BLaER1 (cell line): ENCODE measurements at regions not wholly inside any gene's neighbourhood (a gene's known extent, or its start where the extent isn't known, plus 50 kb on each side); places are given as distances from the start of the nearest gene placed in this dataset.

Experiments
- H3K27ac ChIP-seq: shearing (Covaris generic); formaldehyde crosslinking; 2 replicates; pipeline ENCODE4 v1.8.1; 2022
- H3K27me3 ChIP-seq: shearing (Covaris generic); formaldehyde crosslinking; 2 replicates; pipeline ENCODE4 v1.8.1; 2022
- H3K36me3 ChIP-seq: shearing (Covaris generic); formaldehyde crosslinking; 2 replicates; pipeline ENCODE4 v1.8.1; 2022
- H3K4me1 ChIP-seq: shearing (Covaris generic); formaldehyde crosslinking; 2 replicates; pipeline ENCODE4 v1.8.1; 2022
- H3K4me2 ChIP-seq: shearing (Covaris generic); formaldehyde crosslinking; 2 replicates; pipeline ENCODE4 v1.8.1; 2022
- H3K4me3 ChIP-seq: shearing (Covaris generic); formaldehyde crosslinking; 2 replicates; pipeline ENCODE4 v1.8.1; 2022
- H3K9ac ChIP-seq: shearing (Covaris generic); formaldehyde crosslinking; 2 replicates; pipeline ENCODE4 v1.8.1; 2022
- H3K9me3 ChIP-seq: shearing (Covaris generic); formaldehyde crosslinking; 2 replicates; pipeline ENCODE4 v1.8.1; 2022
- H4K20me1 ChIP-seq: shearing (Covaris generic); formaldehyde crosslinking; 2 replicates; pipeline ENCODE4 v1.8.1; 2022
- Cebpa-rat ChIP-seq: shearing (Covaris generic); IDR thresholded peaks from 2 replicates; pipeline ENCODE4 v1.8.1; 2022

DNA sequence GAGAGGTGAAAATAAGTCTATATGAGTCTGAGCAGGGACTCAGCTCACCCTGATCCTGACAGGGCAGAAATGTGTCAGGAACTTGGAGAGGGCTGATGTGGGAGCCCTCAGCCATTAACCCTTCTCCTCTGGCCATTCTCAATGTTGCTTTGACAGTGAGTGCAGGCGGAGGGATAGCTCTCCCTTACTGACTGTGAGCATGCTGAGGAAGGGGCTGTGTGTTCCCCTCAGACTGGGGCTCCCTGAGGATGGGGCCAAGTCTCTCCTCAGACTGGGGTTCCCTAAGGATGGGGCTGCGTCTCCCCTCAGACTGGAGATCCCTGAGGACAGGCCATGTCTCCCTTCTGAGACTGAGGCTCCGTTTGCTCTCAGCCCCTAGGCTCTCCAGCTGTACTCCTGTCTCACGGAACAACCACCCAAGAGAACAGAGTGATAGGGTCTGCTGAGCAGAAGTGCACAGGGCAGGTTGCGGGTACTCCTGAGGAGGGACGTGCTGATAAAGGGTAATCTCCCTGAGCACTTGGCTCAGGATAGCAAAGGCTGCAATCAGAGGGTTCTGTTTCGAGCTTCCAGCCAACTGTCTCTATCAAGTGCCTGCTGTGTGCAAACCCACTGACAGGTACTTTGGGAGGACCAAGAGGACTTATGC is 141.0 kb downstream of the MRPL14 start:
- H4K20me1 ChIP-seq: no peaks in the 10 kb centered on the region
- no peak for TF ChIP-seq Cebpa-rat
- H3K4me2 ChIP-seq: no peak overlapping the region
- H3K4me1 ChIP-seq: peaks cover 19% of the 10 kb centered on the region
- H3K27me3 ChIP-seq: no peaks in the 10 kb centered on the region
- H3K27ac ChIP-seq: no peak overlapping the region
- H3K36me3 ChIP-seq: no peaks in the 10 kb centered on the region
- H3K9ac ChIP-seq: no peak overlapping the region
- H3K9me3 ChIP-seq: no peaks in the 10 kb centered on the region
- no peak overlapping the region for H3K4me3 ChIP-seq

DNA sequence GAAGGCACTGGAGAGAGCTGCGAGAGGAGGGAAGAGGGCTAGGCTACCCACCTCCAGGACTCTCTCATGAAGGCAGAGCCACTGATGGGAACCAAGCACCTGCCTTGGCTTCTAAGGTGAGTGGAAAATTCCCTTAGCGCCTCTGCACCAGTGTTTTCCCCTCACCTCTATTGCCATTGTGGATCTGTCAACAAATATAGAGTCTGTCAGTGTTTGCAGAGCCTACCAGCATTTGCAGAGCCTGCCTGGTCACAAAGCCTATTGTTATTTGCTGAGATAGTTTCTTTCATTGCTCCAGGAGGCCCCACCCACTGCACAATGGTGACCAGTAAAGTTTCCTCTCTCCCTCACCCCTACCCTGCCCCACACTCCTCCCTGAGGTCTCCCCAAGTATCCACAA is 141.9 kb downstream of the MRPL14 start:
- H3K27ac ChIP-seq: no peak overlapping the region
- no peaks in the 10 kb centered on the region for H3K36me3 ChIP-seq
- no peak for TF ChIP-seq Cebpa-rat
- H3K4me3 ChIP-seq: no peak overlapping the region
- no peak overlapping the region for H3K4me2 ChIP-seq
- H3K9ac ChIP-seq: no peak overlapping the region
- no peaks in the 10 kb centered on the region for H3K9me3 ChIP-seq
- peaks cover 10% of the 10 kb centered on the region for H3K4me1 ChIP-seq
- H3K27me3 ChIP-seq: no peaks in the 10 kb centered on the region
- no peaks in the 10 kb centered on the region for H4K20me1 ChIP-seq

DNA sequence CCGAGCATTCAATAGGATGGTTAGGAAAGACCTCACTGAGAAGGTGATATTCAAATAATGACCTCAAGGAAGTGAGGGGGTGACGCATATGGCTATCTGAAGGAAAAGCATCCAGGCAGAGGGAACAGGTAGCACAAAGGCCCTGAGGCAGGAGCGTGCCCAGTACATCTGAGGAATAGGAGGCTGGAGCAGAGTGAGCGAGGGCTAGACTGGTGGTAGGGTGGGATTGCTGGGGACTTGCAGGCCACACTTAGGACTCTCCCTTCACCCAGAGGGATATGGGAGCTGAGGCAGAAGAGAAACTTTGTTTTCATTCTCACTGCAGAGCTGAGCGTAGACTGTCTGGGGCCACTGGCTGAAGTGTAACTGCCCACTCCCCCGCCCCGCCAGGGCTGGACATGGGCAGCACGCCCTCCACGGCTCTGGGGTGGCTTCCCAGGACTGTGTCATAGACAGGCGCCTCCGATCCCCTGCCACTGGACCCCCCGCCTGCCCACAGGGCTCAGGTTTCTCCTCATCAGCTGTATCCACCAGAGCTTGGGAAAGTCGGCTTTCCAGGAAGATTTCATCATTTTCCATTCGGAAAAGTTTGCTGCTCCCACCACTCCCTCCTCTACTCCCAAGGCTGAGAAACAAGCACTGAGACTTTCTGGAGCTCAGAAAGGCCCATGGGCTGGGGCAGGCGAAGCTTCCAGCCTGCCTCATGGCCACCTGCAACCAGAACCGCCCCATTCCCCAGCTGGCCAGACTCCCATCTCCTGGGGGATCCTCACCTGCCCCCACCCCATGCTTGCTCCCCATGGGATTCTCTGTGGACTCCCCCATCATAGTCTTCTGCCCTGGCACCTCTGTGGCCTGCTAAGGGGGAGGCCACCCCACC is 142.6 kb downstream of the MRPL14 start:
- H3K4me1 ChIP-seq: peaks cover 4% of the 10 kb centered on the region
- no peaks in the 10 kb centered on the region for H4K20me1 ChIP-seq
- no peaks in the 10 kb centered on the region for H3K9me3 ChIP-seq
- no peak overlapping the region for H3K4me3 ChIP-seq
- H3K27ac ChIP-seq: no peak overlapping the region
- no peaks in the 10 kb centered on the region for H3K36me3 ChIP-seq
- H3K27me3 ChIP-seq: no peaks in the 10 kb centered on the region
- no peak overlapping the region for H3K4me2 ChIP-seq
- no peak for TF ChIP-seq Cebpa-rat
- no peak overlapping the region for H3K9ac ChIP-seq

DNA sequence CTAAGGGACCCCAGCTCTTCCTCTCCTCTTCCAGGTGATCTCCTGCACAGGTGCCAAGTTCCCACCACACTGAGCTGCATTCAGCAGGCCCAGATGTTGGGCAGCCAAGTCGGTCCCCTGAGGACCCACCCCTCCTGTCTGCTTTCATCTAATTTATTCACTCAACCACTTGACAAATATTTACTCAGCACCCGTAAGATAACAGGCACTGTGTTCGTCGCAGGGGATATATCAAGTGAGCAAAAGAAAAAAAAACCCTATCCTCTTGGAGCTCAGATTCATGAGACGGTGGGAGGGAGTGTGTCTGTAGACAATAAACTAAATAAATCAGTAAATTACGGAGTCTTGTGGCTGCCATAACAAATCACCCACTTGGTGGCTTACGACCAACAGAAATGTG is 143.6 kb downstream of the MRPL14 start:
- Histone ChIP-seq H4K20me1 (no peaks in the 10 kb centered on the region), H3K36me3 (no peaks in the 10 kb centered on the region), H3K4me2 (no peak overlapping the region), H3K9me3 (no peaks in the 10 kb centered on the region), H3K4me1 (no peaks in the 10 kb centered on the region), H3K27ac (no peak overlapping the region), H3K9ac (no peak overlapping the region), H3K27me3 (no peaks in the 10 kb centered on the region), H3K4me3 (no peak overlapping the region)
- no peak for TF ChIP-seq Cebpa-rat

DNA sequence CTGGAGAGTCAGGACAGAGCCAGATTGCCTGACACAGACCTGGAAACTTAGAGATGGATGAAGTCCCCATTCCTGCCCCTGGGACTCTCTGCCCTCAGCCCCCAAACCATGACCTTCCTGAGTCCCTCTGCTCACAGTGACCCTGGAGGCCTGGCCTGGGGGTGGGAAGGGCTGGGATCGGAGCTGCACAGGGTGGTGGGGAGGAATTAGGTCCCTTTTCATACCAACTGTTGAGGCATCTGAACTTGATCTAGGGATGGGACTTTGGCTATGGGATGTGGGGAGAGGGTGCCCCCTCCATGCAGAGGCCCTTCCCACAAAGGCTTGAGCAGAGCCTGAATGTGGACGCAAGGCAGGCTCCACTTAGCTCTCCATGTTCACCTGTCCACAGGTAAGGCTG is 144.1 kb downstream of the MRPL14 start:
- Histone ChIP-seq H3K9me3 (no peaks in the 10 kb centered on the region), H3K36me3 (no peaks in the 10 kb centered on the region), H3K4me2 (no peak overlapping the region), H4K20me1 (no peaks in the 10 kb centered on the region), H3K9ac (no peak overlapping the region), H3K27ac (no peak overlapping the region), H3K4me1 (no peaks in the 10 kb centered on the region), H3K4me3 (no peak overlapping the region), H3K27me3 (no peaks in the 10 kb centered on the region)
- no peak for TF ChIP-seq Cebpa-rat

DNA sequence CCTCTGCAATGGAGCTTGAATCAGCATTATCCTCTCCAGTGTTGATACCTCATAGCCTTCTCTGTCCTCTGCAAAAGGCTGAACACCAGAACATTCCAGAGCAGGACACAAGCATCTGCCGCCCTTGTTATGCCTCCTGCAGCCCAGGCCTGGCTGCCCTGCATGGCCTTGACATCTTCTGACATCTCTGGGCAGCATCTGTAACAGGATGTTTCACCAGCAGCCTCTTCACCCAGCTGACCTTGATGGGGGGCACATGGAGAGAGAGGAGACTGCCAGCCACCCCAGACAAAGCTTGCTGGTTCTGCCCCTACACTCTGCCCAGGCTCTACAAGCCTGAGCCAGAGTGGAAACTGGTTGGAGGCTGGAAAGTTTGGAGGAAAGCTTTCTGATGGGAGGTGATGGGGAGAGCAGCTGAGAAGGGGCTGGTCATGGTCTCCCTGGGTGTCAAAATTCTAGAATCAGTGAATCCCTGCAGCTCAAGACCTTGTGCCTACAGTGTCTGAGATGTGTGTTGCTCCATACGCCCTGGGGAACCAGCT is 145.1 kb downstream of the MRPL14 start:
- Histone ChIP-seq H3K27me3 (no peaks in the 10 kb centered on the region), H4K20me1 (no peaks in the 10 kb centered on the region), H3K9me3 (no peaks in the 10 kb centered on the region), H3K9ac (no peak overlapping the region), H3K4me2 (no peak overlapping the region), H3K36me3 (no peaks in the 10 kb centered on the region), H3K27ac (no peak overlapping the region), H3K4me1 (no peaks in the 10 kb centered on the region), H3K4me3 (no peak overlapping the region)
- TF ChIP-seq Cebpa-rat: no peak

DNA sequence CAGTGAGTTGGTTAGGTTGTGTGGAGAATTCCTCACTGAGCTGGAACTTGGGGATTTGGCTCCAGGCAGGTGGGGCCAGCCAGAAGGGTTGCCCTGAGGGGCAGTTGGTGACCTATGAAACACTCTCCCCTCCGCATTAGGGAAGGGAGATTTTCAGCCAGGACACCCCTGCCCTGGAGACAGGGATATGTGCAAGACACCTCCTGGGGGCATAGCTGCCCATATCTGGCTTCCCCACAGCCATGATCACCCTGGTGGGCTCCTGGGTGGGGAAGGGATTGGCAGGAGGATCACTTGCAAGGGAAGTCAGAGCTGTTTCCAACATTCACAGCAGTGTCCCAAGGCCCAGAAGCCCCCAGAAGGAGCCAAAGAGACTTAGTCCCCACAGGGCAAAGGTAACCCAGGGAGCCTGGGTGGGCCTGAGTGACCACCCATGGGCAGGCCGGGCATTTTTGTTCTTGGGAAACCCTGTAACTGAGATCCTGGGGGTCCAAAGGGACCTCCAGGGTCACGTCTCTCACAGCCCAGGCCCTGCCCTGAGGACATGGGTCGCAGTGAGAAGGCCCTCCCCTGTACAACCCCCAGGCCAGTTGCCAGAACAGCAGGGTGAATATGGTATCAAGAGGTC is 145.8 kb downstream of the MRPL14 start:
- Histone ChIP-seq H3K9me3 (peaks cover under 1% of the 10 kb centered on the region), H3K4me1 (no peaks in the 10 kb centered on the region), H3K4me3 (no peak overlapping the region), H3K27ac (no peak overlapping the region), H3K36me3 (no peaks in the 10 kb centered on the region), H3K9ac (no peak overlapping the region), H3K27me3 (no peaks in the 10 kb centered on the region), H4K20me1 (no peaks in the 10 kb centered on the region), H3K4me2 (no peak overlapping the region)
- no peak for TF ChIP-seq Cebpa-rat

DNA sequence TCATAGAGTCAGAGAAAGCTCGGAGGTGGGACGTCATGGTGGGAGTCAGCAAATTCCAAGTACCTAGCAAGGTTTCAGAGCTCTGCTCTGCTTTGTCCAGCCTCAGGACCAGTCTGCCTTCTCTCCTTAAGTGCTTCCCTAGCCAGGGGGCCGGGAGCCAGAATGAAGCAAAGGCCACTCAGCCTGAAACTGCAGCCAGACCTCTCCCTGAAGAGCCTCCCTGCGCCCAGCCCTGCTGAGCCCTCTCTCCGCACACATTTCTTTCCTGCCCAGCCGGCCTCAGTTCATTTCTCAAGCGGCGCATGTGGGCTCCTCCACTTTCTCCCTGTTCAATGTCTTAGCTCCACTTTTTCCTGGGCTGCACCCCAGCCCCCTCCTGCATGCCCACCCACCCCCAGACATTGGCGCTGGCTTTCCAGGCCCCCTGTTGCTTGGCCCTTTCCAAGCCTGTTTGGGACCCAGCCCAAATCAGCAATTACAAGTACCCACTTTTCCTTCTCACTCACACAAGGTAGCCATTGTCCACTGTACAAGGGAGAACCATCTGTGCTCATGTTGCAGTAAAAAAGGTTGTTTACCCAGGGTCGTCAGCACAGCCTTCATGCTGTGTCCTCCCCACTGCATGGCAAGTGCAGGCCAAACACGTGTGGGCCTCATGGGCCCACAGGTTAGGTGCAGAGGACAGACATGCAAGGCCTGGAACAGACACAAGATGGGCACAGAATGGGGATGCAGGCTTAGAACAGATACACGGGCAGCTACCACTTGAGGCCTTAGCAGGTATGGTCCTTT is 147.1 kb downstream of the MRPL14 start:
- H3K4me1 ChIP-seq: no peaks in the 10 kb centered on the region
- no peaks in the 10 kb centered on the region for H3K36me3 ChIP-seq
- H3K4me2 ChIP-seq: no peak overlapping the region
- no peak overlapping the region for H3K4me3 ChIP-seq
- H4K20me1 ChIP-seq: no peaks in the 10 kb centered on the region
- H3K9ac ChIP-seq: no peak overlapping the region
- no peak overlapping the region for H3K27ac ChIP-seq
- no peaks in the 10 kb centered on the region for H3K27me3 ChIP-seq
- peaks cover 10% of the 10 kb centered on the region for H3K9me3 ChIP-seq
- TF ChIP-seq Cebpa-rat: no peak

DNA sequence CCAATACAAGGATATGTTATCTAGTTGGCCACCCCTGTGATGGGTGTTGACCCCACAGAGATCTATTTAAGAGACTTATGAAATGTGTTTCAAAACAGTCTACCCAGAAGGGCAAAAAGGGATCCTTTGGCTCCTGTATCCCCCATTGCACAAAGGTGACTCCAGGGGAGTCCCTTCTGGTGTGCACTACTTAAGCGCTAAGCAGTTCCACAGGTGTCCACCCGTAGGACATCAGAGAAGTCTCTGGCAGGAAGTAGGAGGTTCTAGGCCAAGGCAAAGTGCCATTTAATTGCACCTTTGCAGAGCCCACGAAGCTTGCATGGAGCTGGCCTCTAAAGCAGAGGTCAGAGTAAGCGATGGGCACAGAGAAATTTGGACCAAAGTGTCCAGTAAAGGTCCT is 147.7 kb downstream of the MRPL14 start:
- Histone ChIP-seq H3K36me3 (no peaks in the 10 kb centered on the region), H3K4me2 (no peak overlapping the region), H3K27me3 (no peaks in the 10 kb centered on the region), H3K27ac (no peak overlapping the region), H3K9me3 (peaks cover 10% of the 10 kb centered on the region), H3K9ac (no peak overlapping the region), H3K4me3 (no peak overlapping the region), H4K20me1 (no peaks in the 10 kb centered on the region), H3K4me1 (no peaks in the 10 kb centered on the region)
- TF ChIP-seq Cebpa-rat: no peak
